ENCODE measurements at regions not wholly inside any gene's neighbourhood (a gene's known extent, or its start where the extent isn't known, plus 50 kb on each side); places are given as distances from the start of the nearest gene placed in this dataset.

DNA sequence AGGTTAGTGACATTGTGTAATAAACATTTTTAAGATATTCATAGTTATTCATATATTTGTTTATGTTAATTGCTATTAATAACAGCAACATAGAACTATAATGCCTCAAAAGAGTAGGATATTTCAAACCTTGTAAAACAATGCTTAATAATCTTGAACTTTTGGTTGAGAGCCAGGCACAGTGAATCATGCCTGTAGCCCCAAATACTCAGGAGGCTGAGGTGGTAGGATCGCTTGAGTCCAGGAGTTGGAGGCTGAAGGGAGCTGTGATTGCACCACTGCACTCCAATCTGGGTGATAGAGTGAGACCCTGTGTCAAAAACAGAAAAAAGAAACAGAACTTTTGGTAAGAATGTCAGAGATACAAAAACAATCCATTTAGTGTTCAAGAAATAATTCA, 213.9 kb upstream of the SLITRK1 start:
- no peak overlapping the region for H3K4me2 ChIP-seq
- H3F3A ChIP-seq (replicated peaks; ENCODE audit: low read depth), result no peaks in the 10 kb centered on the region
- TF ChIP-seq NANOG (IDR thresholded peaks at IDR 0.05; ENCODE audit: borderline replicate concordance), result no peak
- TF ChIP-seq EZH2phosphoT487 (IDR thresholded peaks at IDR 0.05; ENCODE audit: unreplicated experiment), result no peak
- TF ChIP-seq ZNF331 (CRISPR knock-in tag; IDR thresholded peaks at IDR 0.05; ENCODE audit: low read depth), result no peak
- Mint-ChIP-seq H3K4me1 (no peaks in the 10 kb centered on the region), H3K27me3 (ENCODE audit: insufficient read depth, low read depth, poor library complexity) (no peaks in the 10 kb centered on the region), H3K27ac (no peak overlapping the region), H3K4me3 (no peak overlapping the region), H3K9me3 (no peaks in the 10 kb centered on the region), H3K36me3 (ENCODE audit: low read depth) (no peaks in the 10 kb centered on the region)
- H3K36me3 ChIP-seq (ENCODE audit: insufficient read depth), result no peaks in the 10 kb centered on the region
- H3K4me1 ChIP-seq (ENCODE audit: insufficient read depth), result no peaks in the 10 kb centered on the region
- ATAC-seq (no peak), DNase-seq (ENCODE audit: low spot score) (no peak)
- H3K79me2 ChIP-seq (replicated peaks; ENCODE audit: insufficient read depth), result no peaks in the 10 kb centered on the region
- H2AFZ ChIP-seq, result no peak overlapping the region
- no peak overlapping the region for H3K4me3 ChIP-seq
- H3K9me2 ChIP-seq (ENCODE audit: insufficient read depth), result no peaks in the 10 kb centered on the region
- H3K27me3 ChIP-seq (ENCODE audit: insufficient read depth), result no peaks in the 10 kb centered on the region
- no peak overlapping the region for H3K27ac ChIP-seq (ENCODE audit: low read depth)
- no peaks in the 10 kb centered on the region for H4K20me1 ChIP-seq (replicated peaks; ENCODE audit: insufficient read depth)

DNA sequence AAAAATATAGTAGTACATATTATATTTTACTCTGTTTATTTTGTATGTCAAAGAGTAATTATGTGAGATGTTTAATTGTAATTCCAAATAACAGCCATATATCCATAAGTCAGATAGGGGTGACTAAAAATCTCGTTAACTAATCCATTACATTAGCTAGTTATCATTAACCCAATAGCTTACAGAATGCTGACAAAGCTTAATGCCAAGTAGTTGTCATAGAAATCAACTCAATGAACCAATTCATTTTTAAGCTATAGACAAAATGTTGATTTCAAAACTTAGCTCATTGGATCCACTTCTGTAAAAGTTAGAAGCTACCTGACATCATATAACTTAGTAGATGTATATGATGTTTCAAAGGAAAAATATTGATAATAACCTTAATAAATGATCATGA, 206.7 kb upstream of the SLITRK1 start:
- no peak overlapping the region for H3K4me2 ChIP-seq
- no peak overlapping the region for H2AFZ ChIP-seq
- H3F3A ChIP-seq (replicated peaks; ENCODE audit: low read depth), result no peaks in the 10 kb centered on the region
- H3K4me1 ChIP-seq (ENCODE audit: insufficient read depth), result no peaks in the 10 kb centered on the region
- ATAC-seq, result no peak
- H3K36me3 ChIP-seq (ENCODE audit: insufficient read depth), result no peaks in the 10 kb centered on the region
- H3K4me1 Mint-ChIP-seq, result no peaks in the 10 kb centered on the region
- H3K4me3 ChIP-seq, result no peak overlapping the region
- no peak overlapping the region for H3K27ac ChIP-seq (ENCODE audit: low read depth)
- no peak overlapping the region for H3K27ac Mint-ChIP-seq
- DNase-seq (ENCODE audit: low spot score), result no peak
- H4K20me1 ChIP-seq (replicated peaks; ENCODE audit: insufficient read depth), result no peaks in the 10 kb centered on the region
- no peaks in the 10 kb centered on the region for H3K27me3 ChIP-seq (ENCODE audit: insufficient read depth)
- no peaks in the 10 kb centered on the region for H3K9me2 ChIP-seq (ENCODE audit: insufficient read depth)
- H3K9me3 Mint-ChIP-seq, result peaks cover 21% of the 10 kb centered on the region
- no peaks in the 10 kb centered on the region for H3K79me2 ChIP-seq (replicated peaks; ENCODE audit: insufficient read depth)
- H3K4me3 Mint-ChIP-seq, result no peak overlapping the region
- H3K36me3 Mint-ChIP-seq (ENCODE audit: low read depth), result no peaks in the 10 kb centered on the region
- H3K27me3 Mint-ChIP-seq (ENCODE audit: insufficient read depth, low read depth, poor library complexity), result no peaks in the 10 kb centered on the region
- TF ChIP-seq ZNF114 (CRISPR knock-in tag; IDR thresholded peaks at IDR 0.05) (no peak), EZH2phosphoT487 (IDR thresholded peaks at IDR 0.05; ENCODE audit: unreplicated experiment) (no peak), EZH2 (IDR thresholded peaks at IDR 0.05; ENCODE audit: low read depth, unreplicated experiment) (no peak), POLR2AphosphoS5 (IDR thresholded peaks at IDR 0.05; ENCODE audit: low read depth) (no peak), JUNB (IDR thresholded peaks at IDR 0.05; ENCODE audit: unreplicated experiment) (no peak), CREB1 (CRISPR knock-in tag; IDR thresholded peaks at IDR 0.05; ENCODE audit: low read depth) (no peak), NANOG (IDR thresholded peaks at IDR 0.05; ENCODE audit: borderline replicate concordance) (no peak), STAT1 (IDR thresholded peaks at IDR 0.05; ENCODE audit: unreplicated experiment) (no peak), ZNF331 (CRISPR knock-in tag; IDR thresholded peaks at IDR 0.05; ENCODE audit: low read depth) (no peak)
- TF ChIP-seq, protein P1, sequence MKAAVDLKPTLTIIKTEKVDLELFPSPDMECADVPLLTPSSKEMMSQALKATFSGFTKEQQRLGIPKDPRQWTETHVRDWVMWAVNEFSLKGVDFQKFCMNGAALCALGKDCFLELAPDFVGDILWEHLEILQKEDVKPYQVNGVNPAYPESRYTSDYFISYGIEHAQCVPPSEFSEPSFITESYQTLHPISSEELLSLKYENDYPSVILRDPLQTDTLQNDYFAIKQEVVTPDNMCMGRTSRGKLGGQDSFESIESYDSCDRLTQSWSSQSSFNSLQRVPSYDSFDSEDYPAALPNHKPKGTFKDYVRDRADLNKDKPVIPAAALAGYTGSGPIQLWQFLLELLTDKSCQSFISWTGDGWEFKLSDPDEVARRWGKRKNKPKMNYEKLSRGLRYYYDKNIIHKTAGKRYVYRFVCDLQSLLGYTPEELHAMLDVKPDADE (IDR thresholded peaks at IDR 0.05), result no peak
- TF ChIP-seq, protein P2, sequence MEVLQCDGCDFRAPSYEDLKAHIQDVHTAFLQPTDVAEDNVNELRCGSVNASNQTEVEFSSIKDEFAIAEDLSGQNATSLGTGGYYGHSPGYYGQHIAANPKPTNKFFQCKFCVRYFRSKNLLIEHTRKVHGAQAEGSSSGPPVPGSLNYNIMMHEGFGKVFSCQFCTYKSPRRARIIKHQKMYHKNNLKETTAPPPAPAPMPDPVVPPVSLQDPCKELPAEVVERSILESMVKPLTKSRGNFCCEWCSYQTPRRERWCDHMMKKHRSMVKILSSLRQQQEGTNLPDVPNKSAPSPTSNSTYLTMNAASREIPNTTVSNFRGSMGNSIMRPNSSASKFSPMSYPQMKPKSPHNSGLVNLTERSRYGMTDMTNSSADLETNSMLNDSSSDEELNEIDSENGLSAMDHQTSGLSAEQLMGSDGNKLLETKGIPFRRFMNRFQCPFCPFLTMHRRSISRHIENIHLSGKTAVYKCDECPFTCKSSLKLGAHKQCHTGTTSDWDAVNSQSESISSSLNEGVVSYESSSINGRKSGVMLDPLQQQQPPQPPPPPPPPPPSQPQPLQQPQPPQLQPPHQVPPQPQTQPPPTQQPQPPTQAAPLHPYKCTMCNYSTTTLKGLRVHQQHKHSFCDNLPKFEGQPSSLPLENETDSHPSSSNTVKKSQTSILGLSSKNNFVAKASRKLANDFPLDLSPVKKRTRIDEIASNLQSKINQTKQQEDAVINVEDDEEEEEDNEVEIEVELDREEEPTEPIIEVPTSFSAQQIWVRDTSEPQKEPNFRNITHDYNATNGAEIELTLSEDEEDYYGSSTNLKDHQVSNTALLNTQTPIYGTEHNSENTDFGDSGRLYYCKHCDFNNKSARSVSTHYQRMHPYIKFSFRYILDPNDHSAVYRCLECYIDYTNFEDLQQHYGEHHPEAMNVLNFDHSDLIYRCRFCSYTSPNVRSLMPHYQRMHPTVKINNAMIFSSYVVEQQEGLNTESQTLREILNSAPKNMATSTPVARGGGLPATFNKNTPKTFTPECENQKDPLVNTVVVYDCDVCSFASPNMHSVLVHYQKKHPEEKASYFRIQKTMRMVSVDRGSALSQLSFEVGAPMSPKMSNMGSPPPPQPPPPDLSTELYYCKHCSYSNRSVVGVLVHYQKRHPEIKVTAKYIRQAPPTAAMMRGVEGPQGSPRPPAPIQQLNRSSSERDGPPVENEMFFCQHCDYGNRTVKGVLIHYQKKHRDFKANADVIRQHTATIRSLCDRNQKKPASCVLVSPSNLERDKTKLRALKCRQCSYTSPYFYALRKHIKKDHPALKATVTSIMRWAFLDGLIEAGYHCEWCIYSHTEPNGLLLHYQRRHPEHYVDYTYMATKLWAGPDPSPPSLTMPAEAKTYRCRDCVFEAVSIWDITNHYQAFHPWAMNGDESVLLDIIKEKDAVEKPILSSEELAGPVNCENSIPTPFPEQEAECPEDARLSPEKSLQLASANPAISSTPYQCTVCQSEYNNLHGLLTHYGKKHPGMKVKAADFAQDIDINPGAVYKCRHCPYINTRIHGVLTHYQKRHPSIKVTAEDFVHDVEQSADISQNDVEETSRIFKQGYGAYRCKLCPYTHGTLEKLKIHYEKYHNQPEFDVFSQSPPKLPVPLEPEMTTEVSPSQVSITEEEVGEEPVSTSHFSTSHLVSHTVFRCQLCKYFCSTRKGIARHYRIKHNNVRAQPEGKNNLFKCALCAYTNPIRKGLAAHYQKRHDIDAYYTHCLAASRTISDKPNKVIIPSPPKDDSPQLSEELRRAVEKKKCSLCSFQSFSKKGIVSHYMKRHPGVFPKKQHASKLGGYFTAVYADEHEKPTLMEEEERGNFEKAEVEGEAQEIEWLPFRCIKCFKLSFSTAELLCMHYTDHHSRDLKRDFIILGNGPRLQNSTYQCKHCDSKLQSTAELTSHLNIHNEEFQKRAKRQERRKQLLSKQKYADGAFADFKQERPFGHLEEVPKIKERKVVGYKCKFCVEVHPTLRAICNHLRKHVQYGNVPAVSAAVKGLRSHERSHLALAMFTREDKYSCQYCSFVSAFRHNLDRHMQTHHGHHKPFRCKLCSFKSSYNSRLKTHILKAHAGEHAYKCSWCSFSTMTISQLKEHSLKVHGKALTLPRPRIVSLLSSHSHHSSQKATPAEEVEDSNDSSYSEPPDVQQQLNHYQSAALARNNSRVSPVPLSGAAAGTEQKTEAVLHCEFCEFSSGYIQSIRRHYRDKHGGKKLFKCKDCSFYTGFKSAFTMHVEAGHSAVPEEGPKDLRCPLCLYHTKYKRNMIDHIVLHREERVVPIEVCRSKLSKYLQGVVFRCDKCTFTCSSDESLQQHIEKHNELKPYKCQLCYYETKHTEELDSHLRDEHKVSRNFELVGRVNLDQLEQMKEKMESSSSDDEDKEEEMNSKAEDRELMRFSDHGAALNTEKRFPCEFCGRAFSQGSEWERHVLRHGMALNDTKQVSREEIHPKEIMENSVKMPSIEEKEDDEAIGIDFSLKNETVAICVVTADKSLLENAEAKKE (CRISPR knock-in tag; IDR thresholded peaks at IDR 0.05), result no peak
- TF ChIP-seq, protein P3, sequence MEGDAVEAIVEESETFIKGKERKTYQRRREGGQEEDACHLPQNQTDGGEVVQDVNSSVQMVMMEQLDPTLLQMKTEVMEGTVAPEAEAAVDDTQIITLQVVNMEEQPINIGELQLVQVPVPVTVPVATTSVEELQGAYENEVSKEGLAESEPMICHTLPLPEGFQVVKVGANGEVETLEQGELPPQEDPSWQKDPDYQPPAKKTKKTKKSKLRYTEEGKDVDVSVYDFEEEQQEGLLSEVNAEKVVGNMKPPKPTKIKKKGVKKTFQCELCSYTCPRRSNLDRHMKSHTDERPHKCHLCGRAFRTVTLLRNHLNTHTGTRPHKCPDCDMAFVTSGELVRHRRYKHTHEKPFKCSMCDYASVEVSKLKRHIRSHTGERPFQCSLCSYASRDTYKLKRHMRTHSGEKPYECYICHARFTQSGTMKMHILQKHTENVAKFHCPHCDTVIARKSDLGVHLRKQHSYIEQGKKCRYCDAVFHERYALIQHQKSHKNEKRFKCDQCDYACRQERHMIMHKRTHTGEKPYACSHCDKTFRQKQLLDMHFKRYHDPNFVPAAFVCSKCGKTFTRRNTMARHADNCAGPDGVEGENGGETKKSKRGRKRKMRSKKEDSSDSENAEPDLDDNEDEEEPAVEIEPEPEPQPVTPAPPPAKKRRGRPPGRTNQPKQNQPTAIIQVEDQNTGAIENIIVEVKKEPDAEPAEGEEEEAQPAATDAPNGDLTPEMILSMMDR (conservative IDR thresholded peaks at IDR 0.05; ENCODE audit: low read depth in 2 of 2), result no peak
